ENCODE measurements at regions not wholly inside any gene's neighbourhood (a gene's known extent, or its start where the extent isn't known, plus 50 kb on each side); places are given as distances from the start of the nearest gene placed in this dataset.

- TF ChIP-seq EP300 (IDR thresholded peaks at IDR 0.05; ENCODE audit: borderline replicate concordance in 1 of 2, low read depth in 2 of 2, low read length in 2 of 2) (no peak), RBBP5 (IDR thresholded peaks at IDR 0.05; ENCODE audit: borderline replicate concordance, low read depth, low read length) (no peak), CHD2 (IDR thresholded peaks at IDR 0.05; ENCODE audit: low read length) (no peak), USF2 (IDR thresholded peaks at IDR 0.05; ENCODE audit: low read length) (no peak), CHD1 (IDR thresholded peaks at IDR 0.05; ENCODE audit: low read depth, low read length) (no peak), CTCF (IDR thresholded peaks at IDR 0.05; ENCODE audit: control extremely low read depth in 1 of 3, insufficient read depth in 1 of 3, low read depth in 1 of 3, low read length in 3 of 3) (no peak), EGR1 (IDR thresholded peaks at IDR 0.05; ENCODE audit: borderline replicate concordance, low read depth, low read length) (no peak), HDAC6 (IDR thresholded peaks at IDR 0.05; ENCODE audit: low read depth, low read length) (no peak), MAX (IDR thresholded peaks at IDR 0.05) (no peak), MAFK (IDR thresholded peaks at IDR 0.05; ENCODE audit: low read depth, low read length) (no peak), EZH2 (IDR thresholded peaks at IDR 0.05; ENCODE audit: low read depth, low read length, severe bottlenecking) (no peak), RNF2 (IDR thresholded peaks at IDR 0.05; ENCODE audit: borderline replicate concordance, low read depth, low read length, missing control alignments, poor library complexity, severe bottlenecking) (no peak), SIN3A (conservative IDR thresholded peaks at IDR 0.05 in 1 of 2, IDR thresholded peaks at IDR 0.05 in 1 of 2; ENCODE audit: low read depth in 1 of 2, low read length in 2 of 2) (no peak)
Measured at GRCh38 chr4:114487101-114487500, 111.5 kb upstream of the UGT8 start.

Data from H1 (cell line).